ENCODE measurements at regions not wholly inside any gene's neighbourhood (a gene's known extent, or its start where the extent isn't known, plus 50 kb on each side); places are given as distances from the start of the nearest gene placed in this dataset.

DNA sequence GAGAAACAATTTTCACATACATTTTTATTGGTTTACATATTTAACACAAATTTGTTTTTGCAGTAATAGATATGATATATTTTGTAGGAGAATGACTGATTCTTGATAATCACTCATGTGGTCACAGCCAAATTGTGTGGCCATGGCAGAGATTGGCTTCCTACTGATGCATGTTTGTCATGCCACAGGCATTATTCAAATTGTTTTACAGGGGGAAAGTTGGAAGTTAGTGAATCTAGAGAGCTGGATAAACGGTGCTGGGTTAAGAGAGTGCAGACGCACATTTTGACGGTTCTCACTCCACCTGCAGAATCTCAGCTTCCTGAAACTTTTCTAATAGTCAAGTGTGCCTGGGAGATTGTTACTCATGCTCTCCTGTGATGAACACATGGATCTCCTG lies 91.1 kb upstream of the FBN2 start:
- H3F3A ChIP-seq (replicated peaks; ENCODE audit: insufficient read depth), result no peaks in the 10 kb centered on the region
- no peak overlapping the region for H3K9ac ChIP-seq
- H3K27me3 ChIP-seq (ENCODE audit: insufficient read depth), result no peaks in the 10 kb centered on the region
- H3K4me1 ChIP-seq (ENCODE audit: control insufficient read depth in 1 of 2, insufficient read depth in 2 of 2, low read depth in 1 of 2, low read length in 1 of 2), result no peaks in the 10 kb centered on the region
- TF ChIP-seq EP300 (IDR thresholded peaks at IDR 0.05; ENCODE audit: borderline replicate concordance in 1 of 2, low read depth in 1 of 2, low read length in 1 of 2) (no peak), RFX5 (IDR thresholded peaks at IDR 0.05; ENCODE audit: low read length) (no peak), TAF1 (IDR thresholded peaks at IDR 0.05; ENCODE audit: borderline replicate concordance, low read depth, low read length) (no peak), MXI1 (IDR thresholded peaks at IDR 0.05; ENCODE audit: low read depth, low read length) (no peak), PBX3 (IDR thresholded peaks at IDR 0.05) (no peak), JUND (IDR thresholded peaks at IDR 0.05) (no peak), POLR2AphosphoS5 (IDR thresholded peaks at IDR 0.05; ENCODE audit: low read depth, low read length) (no peak), MAX (IDR thresholded peaks at IDR 0.05; ENCODE audit: low read depth) (no peak), FOSL2 (IDR thresholded peaks at IDR 0.05; ENCODE audit: borderline replicate concordance, low read depth) (no peak), YY1 (IDR thresholded peaks at IDR 0.05; ENCODE audit: low read depth) (no peak), ZBTB33 (IDR thresholded peaks at IDR 0.05; ENCODE audit: borderline replicate concordance, low read depth) (no peak), NRF1 (IDR thresholded peaks at IDR 0.05; ENCODE audit: low read depth, low read length) (no peak), MEF2A (IDR thresholded peaks at IDR 0.05; ENCODE audit: borderline replicate concordance, low read depth) (no peak), TEAD4 (IDR thresholded peaks at IDR 0.05; ENCODE audit: borderline replicate concordance, insufficient read depth) (no peak), REST (IDR thresholded peaks at IDR 0.05; ENCODE audit: low read depth, low read length) (no peak)
- TF ChIP-seq, protein P1, sequence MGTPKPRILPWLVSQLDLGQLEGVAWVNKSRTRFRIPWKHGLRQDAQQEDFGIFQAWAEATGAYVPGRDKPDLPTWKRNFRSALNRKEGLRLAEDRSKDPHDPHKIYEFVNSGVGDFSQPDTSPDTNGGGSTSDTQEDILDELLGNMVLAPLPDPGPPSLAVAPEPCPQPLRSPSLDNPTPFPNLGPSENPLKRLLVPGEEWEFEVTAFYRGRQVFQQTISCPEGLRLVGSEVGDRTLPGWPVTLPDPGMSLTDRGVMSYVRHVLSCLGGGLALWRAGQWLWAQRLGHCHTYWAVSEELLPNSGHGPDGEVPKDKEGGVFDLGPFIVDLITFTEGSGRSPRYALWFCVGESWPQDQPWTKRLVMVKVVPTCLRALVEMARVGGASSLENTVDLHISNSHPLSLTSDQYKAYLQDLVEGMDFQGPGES (IDR thresholded peaks at IDR 0.05; ENCODE audit: low read depth, low read length), result no peak
- H2AFZ ChIP-seq (ENCODE audit: low read depth), result no peak overlapping the region
- no peak overlapping the region for H3K4me3 ChIP-seq (ENCODE audit: low read depth in 2 of 2, low read length in 1 of 2)
- WGBS (ENCODE audit: low lambda C conversion rate), result 10% methylated on average over 3 of the region's 3 CpGs
- no peaks in the 10 kb centered on the region for H3K9me2 ChIP-seq
- no peaks in the 10 kb centered on the region for H3K36me3 ChIP-seq (replicated peaks in 1 of 2; ENCODE audit: control insufficient read depth in 1 of 2, insufficient read depth in 2 of 2, low read length in 1 of 2)
- H3K9me3 ChIP-seq, result no peaks in the 10 kb centered on the region
- no peaks in the 10 kb centered on the region for H4K20me1 ChIP-seq (ENCODE audit: insufficient read depth)
- ChIA-PET CTCF (no interaction called here), POLR2A (no interaction called here)
- no peak overlapping the region for H3K27ac ChIP-seq (ENCODE audit: low read depth in 2 of 2, low read length in 1 of 2)
- DNase-seq, result no peak
- H3K79me2 ChIP-seq (ENCODE audit: insufficient read depth), result no peaks in the 10 kb centered on the region
- H3K4me2 ChIP-seq, result no peak overlapping the region
